ENCODE measurements at regions not wholly inside any gene's neighbourhood (a gene's known extent, or its start where the extent isn't known, plus 50 kb on each side); places are given as distances from the start of the nearest gene placed in this dataset.

GRCh38 chr14:61132894-61133293 is 148.2 kb downstream of the TMEM30B start:
- DNase-seq (ENCODE audit: low read depth) = no peak

GRCh38 chr14:61132336-61132735 is 148.8 kb downstream of the TMEM30B start:
- DNase-seq (ENCODE audit: low read depth) = no peak

GRCh38 chr14:61130512-61131260 is 149.6 kb downstream of the SLC38A6 start:
- no peak for DNase-seq (ENCODE audit: low read depth)

- no peak for DNase-seq (ENCODE audit: low read depth)
Observed at GRCh38 chr14:61129168-61129745, 148.2 kb downstream of the SLC38A6 start.

GRCh38 chr14:61128382-61129167 is 147.5 kb downstream of the SLC38A6 start:
- no peak for DNase-seq (ENCODE audit: low read depth)

- DNase-seq (ENCODE audit: low read depth) = no peak
Observed at GRCh38 chr14:61126603-61127498, 145.8 kb downstream of the SLC38A6 start.

- DNase-seq (ENCODE audit: low read depth) = no peak
Observed at GRCh38 chr14:61125867-61126572, 145.0 kb downstream of the SLC38A6 start.

- DNase-seq (ENCODE audit: low read depth) = no peak
Observed at GRCh38 chr14:61125041-61125866, 144.2 kb downstream of the SLC38A6 start.

GRCh38 chr14:61122862-61123261 is 141.8 kb downstream of the SLC38A6 start:
- DNase-seq (ENCODE audit: low read depth) = no peak

GRCh38 chr14:61121355-61121787 is 140.3 kb downstream of the SLC38A6 start:
- no peak for DNase-seq (ENCODE audit: low read depth)

GRCh38 chr14:61120576-61120975 is 139.5 kb downstream of the SLC38A6 start:
- no peak for DNase-seq (ENCODE audit: low read depth)

GRCh38 chr14:61119006-61119405 is 138.0 kb downstream of the SLC38A6 start:
- DNase-seq (ENCODE audit: low read depth) = no peak

- no peak for DNase-seq (ENCODE audit: low read depth)
Observed at GRCh38 chr14:61116369-61116768, 135.3 kb downstream of the SLC38A6 start.

- DNase-seq (ENCODE audit: low read depth) = no peak
Observed at GRCh38 chr14:61113561-61114225, 132.6 kb downstream of the SLC38A6 start.

GRCh38 chr14:61112506-61112905 is 131.5 kb downstream of the SLC38A6 start:
- DNase-seq (ENCODE audit: low read depth) = no peak

GRCh38 chr14:61111731-61112130 is 130.7 kb downstream of the SLC38A6 start:
- DNase-seq (ENCODE audit: low read depth) = no peak

GRCh38 chr14:61111209-61111665 is 130.2 kb downstream of the SLC38A6 start:
- DNase-seq (ENCODE audit: low read depth) = no peak

GRCh38 chr14:61110316-61111082 is 129.5 kb downstream of the SLC38A6 start:
- no peak for DNase-seq (ENCODE audit: low read depth)

- no peak for DNase-seq (ENCODE audit: low read depth)
Observed at GRCh38 chr14:61109288-61109687, 128.2 kb downstream of the SLC38A6 start.
